ENCODE measurements at regions not wholly inside any gene's neighbourhood (a gene's known extent, or its start where the extent isn't known, plus 50 kb on each side); places are given as distances from the start of the nearest gene placed in this dataset.

DNA sequence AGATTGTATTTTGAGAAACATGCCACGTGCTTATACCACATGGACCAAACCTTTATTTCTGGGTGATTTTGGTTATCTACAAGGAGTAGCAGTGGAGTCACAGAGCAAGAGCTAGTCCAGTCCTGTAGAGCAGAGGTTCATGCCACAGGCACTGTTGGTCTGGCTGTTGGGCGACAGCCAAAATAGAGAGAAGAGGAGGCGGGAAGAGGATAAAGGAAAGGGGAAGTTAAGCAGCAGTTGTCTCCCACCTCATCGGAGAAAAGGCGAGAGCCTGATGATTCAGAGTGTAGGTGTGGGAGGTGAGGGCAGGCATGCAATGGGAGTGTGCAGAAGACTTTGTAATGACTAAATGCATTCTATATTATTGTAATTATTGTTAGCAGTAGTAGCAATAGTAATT, 237.5 kb upstream of the ROPN1 start:
- TF ChIP-seq, protein P1, sequence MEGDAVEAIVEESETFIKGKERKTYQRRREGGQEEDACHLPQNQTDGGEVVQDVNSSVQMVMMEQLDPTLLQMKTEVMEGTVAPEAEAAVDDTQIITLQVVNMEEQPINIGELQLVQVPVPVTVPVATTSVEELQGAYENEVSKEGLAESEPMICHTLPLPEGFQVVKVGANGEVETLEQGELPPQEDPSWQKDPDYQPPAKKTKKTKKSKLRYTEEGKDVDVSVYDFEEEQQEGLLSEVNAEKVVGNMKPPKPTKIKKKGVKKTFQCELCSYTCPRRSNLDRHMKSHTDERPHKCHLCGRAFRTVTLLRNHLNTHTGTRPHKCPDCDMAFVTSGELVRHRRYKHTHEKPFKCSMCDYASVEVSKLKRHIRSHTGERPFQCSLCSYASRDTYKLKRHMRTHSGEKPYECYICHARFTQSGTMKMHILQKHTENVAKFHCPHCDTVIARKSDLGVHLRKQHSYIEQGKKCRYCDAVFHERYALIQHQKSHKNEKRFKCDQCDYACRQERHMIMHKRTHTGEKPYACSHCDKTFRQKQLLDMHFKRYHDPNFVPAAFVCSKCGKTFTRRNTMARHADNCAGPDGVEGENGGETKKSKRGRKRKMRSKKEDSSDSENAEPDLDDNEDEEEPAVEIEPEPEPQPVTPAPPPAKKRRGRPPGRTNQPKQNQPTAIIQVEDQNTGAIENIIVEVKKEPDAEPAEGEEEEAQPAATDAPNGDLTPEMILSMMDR (IDR thresholded peaks at IDR 0.05): no peak
- no peak for TF ChIP-seq POLR2A (IDR thresholded peaks at IDR 0.05)
